HG03066 (cell line): ENCODE measurements at regions not wholly inside any gene's neighbourhood (a gene's known extent, or its start where the extent isn't known, plus 50 kb on each side); places are given as distances from the start of the nearest gene placed in this dataset.
A peak's percentile ranks its signal among the peaks of the same experiment; 100 is the strongest.
"Not testable (repeated sequence)": the region's sequence is repeated elsewhere in the genome, so short reads cannot be mapped to it uniquely, and the experiment has no call there.

Experiments used
- ATAC-seq: cut with Tn5 transposase; IDR thresholded peaks from one replicate; pipeline ENCODE4 v1.9.1; 2021; ENCODE audit warnings: low read depth; ENCODE audit not compliant: unreplicated experiment

GRCh38 chr17:68097161-68097805 is 61.7 kb downstream of the KPNA2 start:
- no peak for ATAC-seq

- ATAC-seq: not testable (repeated sequence)
Observed at GRCh38 chr17:68099341-68099753, 63.8 kb downstream of the KPNA2 start.

GRCh38 chr17:68100000-68100641 is 64.6 kb downstream of the KPNA2 start:
- no peak for ATAC-seq

- peak; percentile 84 for ATAC-seq
Observed at GRCh38 chr17:68101075-68101986, 65.8 kb downstream of the KPNA2 start.

DNA sequence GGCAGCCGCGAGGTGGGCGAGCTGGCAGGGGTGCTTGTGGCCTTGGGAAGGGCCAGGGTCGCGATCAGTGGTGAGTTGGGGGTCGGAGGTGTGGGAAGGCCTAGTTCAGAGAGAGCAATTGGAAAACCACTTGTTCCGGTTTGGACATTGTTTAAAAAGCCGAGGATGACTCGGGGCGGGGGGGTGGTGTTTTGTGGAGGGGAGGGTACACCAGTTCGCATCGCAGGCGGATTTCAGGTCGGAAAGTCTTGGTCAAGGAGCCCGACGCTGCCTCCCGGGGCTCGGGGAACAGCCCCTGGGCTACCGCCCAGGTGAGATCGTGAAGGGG is 66.4 kb downstream of the KPNA2 start:
- ATAC-seq: no peak

- ATAC-seq: no peak
Observed at GRCh38 chr17:68102318-68102758, 66.8 kb downstream of the KPNA2 start.

DNA sequence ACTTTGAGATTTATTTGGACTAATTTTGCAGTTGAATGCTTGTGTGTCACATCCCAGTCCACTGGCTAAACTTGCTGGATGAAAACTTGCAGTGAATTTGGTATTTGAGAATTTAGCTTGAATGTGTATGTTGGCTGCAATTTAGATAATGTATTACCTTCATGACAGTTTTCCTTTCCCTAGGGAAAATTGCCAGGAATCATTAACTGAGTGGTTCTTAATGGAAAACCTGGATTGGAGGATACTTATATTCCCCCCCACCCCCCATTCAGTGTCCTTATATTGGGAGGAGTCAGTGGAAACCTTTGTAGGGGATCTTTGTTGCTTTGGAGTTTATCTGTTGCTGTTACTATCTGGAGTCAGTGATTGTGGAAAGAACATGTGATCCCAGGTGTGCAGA is 67.6 kb downstream of the KPNA2 start:
- ATAC-seq: no peak

DNA sequence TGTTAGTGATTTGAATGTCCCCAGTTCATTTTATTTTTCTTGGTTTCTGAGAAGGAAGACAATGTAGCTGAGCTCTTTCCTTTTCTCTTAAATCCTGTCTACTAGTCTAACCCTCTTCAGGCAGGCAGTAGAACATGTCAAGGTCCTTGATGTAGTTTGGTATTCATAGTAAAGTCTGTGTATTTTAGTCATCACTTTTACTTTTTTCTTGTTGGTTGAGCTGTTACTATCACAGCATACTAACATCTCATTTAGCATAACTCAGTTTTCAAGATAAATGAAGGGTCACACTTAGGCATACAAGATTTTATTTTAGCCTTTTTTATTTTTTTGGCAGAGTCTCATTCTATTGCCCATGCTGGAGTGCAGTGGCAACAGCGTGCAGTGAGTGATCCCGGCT is 70.5 kb downstream of the KPNA2 start:
- ATAC-seq: no peak

DNA sequence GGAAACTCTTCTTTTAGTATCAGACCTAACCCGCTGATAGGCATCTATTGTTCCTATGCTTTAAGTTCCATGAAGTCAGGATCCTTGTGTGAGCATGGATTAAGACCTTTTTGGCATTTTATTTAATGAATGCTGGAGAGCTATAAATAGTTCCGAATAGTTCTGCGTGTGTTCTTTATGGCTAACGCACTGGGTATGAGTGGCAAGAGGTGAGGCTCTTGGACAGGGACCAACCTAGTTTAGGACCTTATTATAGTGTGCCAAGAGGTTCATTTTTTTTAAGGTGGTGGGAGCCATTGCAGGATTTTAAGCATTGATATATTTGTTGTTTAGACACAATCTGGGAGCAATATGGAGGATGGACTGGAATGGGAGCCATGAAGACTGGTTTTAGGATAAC is 71.8 kb downstream of the KPNA2 start:
- ATAC-seq: no peak

DNA sequence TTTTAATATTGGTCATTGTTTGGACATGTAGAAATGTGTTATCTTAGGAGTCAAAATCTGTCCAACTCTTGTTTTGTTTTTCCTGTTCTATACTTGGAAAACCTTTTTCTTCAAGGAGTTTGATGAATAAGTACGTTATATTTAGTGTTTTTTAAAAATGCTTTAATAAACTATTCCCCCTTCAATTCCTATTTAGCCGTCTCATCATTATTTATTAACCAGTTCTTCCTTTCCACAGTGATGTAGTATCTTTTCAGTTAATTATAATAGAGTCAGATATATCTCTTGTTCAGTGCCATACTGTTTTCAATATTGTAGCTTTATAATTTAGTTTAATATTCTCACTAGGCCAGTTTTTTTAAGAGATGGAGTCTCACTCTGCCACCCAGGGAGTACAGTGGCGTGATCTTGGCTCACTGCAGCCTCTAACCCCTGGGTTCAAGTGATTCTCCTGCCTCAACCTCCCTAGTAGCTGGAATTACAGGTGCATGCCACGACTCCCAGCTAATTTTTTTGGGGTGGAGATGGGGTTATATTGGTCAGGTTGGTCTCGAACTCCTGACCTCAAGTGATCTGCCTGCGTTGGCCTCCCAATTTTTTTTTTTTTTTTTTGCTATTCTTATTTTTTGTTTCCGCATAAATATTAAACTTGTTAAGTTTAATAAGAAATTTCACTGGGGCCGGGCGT is 72.9 kb downstream of the KPNA2 start:
- ATAC-seq: no peak

DNA sequence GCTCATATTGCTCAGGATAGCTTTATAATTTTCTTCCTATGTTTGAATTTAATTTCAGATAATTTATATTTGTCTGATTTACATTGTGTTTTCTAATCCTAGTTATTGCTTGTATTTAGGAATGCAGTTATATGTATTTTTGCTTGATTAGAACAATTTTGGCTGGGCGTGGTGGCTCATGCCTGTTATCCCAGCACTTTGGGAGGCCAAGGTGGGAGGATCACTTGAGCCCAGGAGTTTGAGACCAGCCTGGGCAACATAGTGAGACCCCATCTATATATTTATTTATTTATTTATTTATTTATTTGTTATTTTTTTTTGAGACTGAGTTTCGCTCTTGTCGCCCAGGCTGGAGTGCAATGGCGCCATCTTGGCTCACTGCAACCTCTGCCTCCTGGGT is 73.9 kb downstream of the KPNA2 start:
- not testable (repeated sequence) for ATAC-seq

DNA sequence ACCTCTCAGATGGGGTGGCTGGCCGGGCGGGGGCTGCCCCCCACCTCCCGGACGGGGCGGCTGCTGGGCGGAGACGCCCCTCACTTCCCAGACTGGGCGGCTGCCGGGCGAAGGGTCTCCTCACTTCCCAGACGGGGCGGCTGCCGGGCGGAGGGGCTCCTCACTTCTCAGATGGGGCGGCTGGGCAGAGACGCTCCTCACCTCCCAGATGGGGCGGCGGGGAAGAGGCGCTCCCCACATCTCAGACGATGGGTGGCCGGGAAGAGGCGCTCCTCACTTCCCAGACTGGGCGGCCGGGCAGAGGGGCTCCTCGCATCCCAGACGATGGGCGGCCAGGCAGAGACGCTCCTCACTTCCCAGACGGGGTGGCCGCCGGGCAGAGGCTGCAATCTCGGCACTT is 80.7 kb downstream of the KPNA2 start:
- ATAC-seq: not testable (repeated sequence)

DNA sequence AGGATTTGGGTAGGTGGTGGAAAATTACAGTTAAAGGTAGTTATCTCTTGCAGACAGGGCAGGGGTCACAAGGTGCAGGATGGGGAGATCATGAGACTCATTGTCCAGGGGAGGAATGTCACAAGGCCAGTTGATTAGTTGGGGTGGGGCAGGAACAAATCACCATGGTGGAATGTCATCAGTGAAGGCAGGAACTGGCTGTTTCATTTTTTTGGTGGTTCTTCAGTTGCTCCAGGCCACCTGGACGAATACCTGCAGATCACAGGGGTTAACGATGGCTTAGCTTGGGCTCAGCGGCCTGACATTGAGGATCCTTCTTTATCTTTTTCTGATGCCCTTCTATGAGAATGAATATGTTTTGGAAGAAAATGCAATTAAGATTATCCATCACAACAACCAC is 87.1 kb downstream of the KPNA2 start:
- ATAC-seq: no peak

DNA sequence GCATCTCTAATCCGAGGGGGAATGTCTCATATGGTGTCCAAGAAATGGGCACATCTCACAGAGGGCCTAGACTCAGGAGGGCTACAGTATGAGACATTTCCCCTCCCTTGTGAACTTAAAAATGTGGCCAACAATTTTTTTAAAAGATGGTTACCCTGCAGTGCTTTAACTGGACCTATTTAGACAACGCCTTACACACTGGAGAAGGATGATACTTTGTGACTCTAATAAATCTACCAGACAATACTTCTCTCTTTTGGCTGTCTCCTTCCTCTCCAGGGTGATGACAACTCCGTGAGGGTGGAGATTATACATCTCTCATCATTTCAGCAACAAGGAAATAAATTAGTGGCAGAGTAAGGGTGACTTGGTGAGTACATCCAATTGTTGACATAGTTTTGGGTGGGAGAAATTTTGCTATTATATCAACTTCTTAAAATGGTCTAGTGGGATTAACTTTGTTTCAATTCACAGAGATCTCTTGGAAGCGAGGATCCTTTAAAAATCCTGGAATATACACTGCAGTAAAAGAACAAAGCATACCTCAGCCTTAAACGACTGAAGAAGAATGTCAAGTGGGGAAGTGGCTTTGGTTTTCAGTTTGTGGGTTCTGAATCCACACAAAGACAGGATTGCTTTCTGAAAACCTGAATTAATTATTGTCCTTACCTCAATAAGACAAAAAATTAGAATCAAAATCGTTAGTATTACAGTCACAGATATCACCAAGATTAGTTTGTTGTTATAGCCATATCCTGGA is 89.8 kb downstream of the KPNA2 start:
- ATAC-seq: no peak

DNA sequence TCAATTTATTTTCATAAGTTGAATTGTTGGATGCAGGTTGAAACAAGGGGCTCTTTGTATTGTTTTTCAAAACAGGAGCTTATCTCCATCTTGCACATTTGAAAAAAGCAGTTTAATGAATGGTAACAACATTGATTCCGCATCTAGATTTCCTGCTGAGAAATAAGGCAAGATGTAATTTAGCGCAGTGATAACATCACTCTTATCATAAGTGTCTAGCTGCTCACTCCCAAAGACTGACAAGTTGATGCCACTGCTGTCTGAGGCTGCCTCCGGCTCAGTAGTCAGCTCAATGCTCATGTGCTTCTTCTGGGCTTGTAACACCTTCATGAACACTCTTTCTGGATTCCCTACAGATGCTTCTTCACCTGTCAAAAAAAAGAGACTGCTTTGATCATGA is 92.4 kb downstream of the KPNA2 start:
- no peak for ATAC-seq

GRCh38 chr17:68131456-68131855 is 95.9 kb downstream of the KPNA2 start:
- no peak for ATAC-seq

- ATAC-seq: no peak
Observed at GRCh38 chr17:68133346-68134045, 98.0 kb downstream of the KPNA2 start.

- no peak for ATAC-seq
Observed at GRCh38 chr17:68134046-68134637, 98.6 kb downstream of the KPNA2 start.

DNA sequence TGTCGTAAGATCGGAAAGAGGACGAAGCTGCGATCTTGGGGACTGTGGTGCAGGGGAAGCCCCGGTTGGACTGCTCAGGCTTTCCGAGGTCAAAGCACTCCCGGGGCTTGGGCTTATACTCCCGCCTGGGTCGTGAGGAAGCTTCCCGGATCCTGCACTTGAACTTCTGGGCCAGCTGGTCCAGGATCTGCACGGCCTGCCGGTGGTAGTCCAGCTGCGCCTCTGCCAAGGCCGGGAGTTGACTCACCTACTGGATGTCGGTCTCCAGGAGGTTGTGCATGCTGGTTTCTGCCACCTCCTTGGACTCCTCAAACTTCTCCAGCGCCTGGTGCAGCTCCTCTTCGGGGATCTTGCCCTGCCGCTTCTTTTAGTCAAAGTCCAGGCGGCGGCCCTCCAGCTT is 99.2 kb downstream of the KPNA2 start:
- ATAC-seq: no peak
